ENCODE measurements at regions not wholly inside any gene's neighbourhood (a gene's known extent, or its start where the extent isn't known, plus 50 kb on each side); places are given as distances from the start of the nearest gene placed in this dataset.

DNA sequence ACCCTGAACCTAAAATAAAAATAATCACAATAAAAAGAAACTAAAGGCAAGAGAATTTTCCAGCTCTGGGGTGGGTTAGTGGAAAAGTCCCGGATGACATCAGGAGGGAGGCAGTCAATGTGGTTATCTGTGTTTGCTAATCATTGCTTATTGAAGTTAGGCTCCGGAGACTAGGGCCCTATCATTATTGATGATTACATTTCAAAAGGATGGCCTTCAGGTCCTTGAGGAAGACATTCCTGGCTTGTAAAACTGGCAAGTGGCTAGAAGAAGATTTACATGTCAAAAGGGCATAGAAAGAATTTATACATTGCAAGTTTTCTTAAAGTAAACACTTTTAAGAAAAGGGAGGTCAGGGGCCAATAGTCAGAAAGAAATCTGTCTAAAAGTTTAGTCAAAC lies 123.4 kb downstream of the POSTN start:
- no peak for TF ChIP-seq ZNF384 (IDR thresholded peaks at IDR 0.05)
- TF ChIP-seq NFRKB (IDR thresholded peaks at IDR 0.05), result no peak
- TF ChIP-seq LEF1 (IDR thresholded peaks at IDR 0.05; ENCODE audit: borderline replicate concordance), result no peak
- no peak for TF ChIP-seq BHLHE40 (IDR thresholded peaks at IDR 0.05; ENCODE audit: borderline replicate concordance)

Data from HEK293T (cell line).